Activated effector memory CD4-positive, alpha-beta T cell treated with Interleukin-2 at 50 U/mL for 16 hours (primary cell): ENCODE measurements at regions not wholly inside any gene's neighbourhood (a gene's known extent, or its start where the extent isn't known, plus 50 kb on each side); places are given as distances from the start of the nearest gene placed in this dataset.

Experiments used
- DNase-seq: peaks from one replicate; pipeline ENCODE4 v3.0.0-alpha.2; 2020

GRCh38 chr4:1474126-1475090, 68.2 kb upstream of the NKX1-1 start:
- no peak for DNase-seq

- no peak for DNase-seq
These were observed 67.5 kb upstream of the NKX1-1 start for GRCh38 chr4:1473718-1474117.

- DNase-seq, result no peak
These were observed 66.8 kb upstream of the NKX1-1 start for GRCh38 chr4:1472911-1473518.

- no peak for DNase-seq
These were observed 66.0 kb upstream of the NKX1-1 start for GRCh38 chr4:1472148-1472797.

GRCh38 chr4:1471443-1472147, 65.4 kb upstream of the NKX1-1 start:
- no peak for DNase-seq

GRCh38 chr4:1470816-1471442, 64.7 kb upstream of the NKX1-1 start:
- DNase-seq, result no peak

- DNase-seq, result no peak
These were observed 64.1 kb upstream of the NKX1-1 start for GRCh38 chr4:1470393-1470670.

- no peak for DNase-seq
These were observed 63.6 kb upstream of the NKX1-1 start for GRCh38 chr4:1469607-1470392.

- DNase-seq, result no peak
These were observed 62.8 kb upstream of the NKX1-1 start for GRCh38 chr4:1469043-1469442.

- DNase-seq, result no peak
These were observed 61.6 kb upstream of the NKX1-1 start for GRCh38 chr4:1467581-1468458.

GRCh38 chr4:1466863-1467165, 60.6 kb upstream of the NKX1-1 start:
- no peak for DNase-seq

GRCh38 chr4:1466034-1466862, 60.0 kb upstream of the NKX1-1 start:
- no peak for DNase-seq

- DNase-seq, result no peak
These were observed 59.2 kb upstream of the NKX1-1 start for GRCh38 chr4:1465173-1466033.

- DNase-seq, result no peak
These were observed 58.4 kb upstream of the NKX1-1 start for GRCh38 chr4:1464581-1465171.

- no peak for DNase-seq
These were observed 57.8 kb upstream of the NKX1-1 start for GRCh38 chr4:1463927-1464540.

GRCh38 chr4:1463088-1463926, 57.1 kb upstream of the NKX1-1 start:
- no peak for DNase-seq

- DNase-seq, result no peak
These were observed 56.5 kb upstream of the NKX1-1 start for GRCh38 chr4:1462768-1463075.
